C4-2B (cell line): ENCODE measurements at regions not wholly inside any gene's neighbourhood (a gene's known extent, or its start where the extent isn't known, plus 50 kb on each side); places are given as distances from the start of the nearest gene placed in this dataset.
"Not testable (repeated sequence)": the region's sequence is repeated elsewhere in the genome, so short reads cannot be mapped to it uniquely, and the experiment has no call there.

Experiments used
- CTCF ChIP-seq: fragments of 450-650 bp; conservative IDR thresholded peaks from 2 replicates; pipeline ENCODE4 v1.5.1; 2017; ENCODE audit warnings: mild to moderate bottlenecking
- ZFX ChIP-seq: fragments of 450-650 bp; IDR thresholded peaks from 2 replicates; pipeline ENCODE4 v1.6.1; 2017

GRCh38 chr3:912717-913116, 180.1 kb upstream of the CNTN6 start:
- not testable (repeated sequence) for TF ChIP-seq CTCF, ZFX
